GM23338 (cell line): ENCODE measurements at regions not wholly inside any gene's neighbourhood (a gene's known extent, or its start where the extent isn't known, plus 50 kb on each side); places are given as distances from the start of the nearest gene placed in this dataset.
A peak's percentile ranks its signal among the peaks of the same experiment; 100 is the strongest.

ENCODE experiments used
- ATAC-seq: fragments of 200-7000 bp; cut with Tn5 transposase; 3 replicates; pipeline ENCODE4 v1.9.1; 2020
- DNase-seq: peaks from one replicate; pipeline ENCODE4 v3.0.0-alpha.2; 2015; ENCODE audit warnings: low spot score
- H2AFZ ChIP-seq: fragments of 200-600 bp; sonication (generic); 2 replicates; pipeline ENCODE4 v1.8.0; 2016; ENCODE audit warnings: antibody characterized with exemption, mild to moderate bottlenecking, moderate library complexity
- H3F3A ChIP-seq: fragments of 200-600 bp; sonication (generic); replicated peaks from 2 replicates; pipeline ENCODE4 v1.8.0; 2017; ENCODE audit warnings: antibody characterized with exemption, mixed run types, low read depth
- H3K27ac ChIP-seq: fragments of 200-600 bp; sonication (generic); 2 replicates; pipeline ENCODE4 v1.6.1; 2016; ENCODE audit warnings: low read depth
- H3K27me3 ChIP-seq: fragments of 200-600 bp; sonication (generic); 2 replicates; pipeline ENCODE4 v1.8.0; 2016; ENCODE audit warnings: mild to moderate bottlenecking, mixed run types, moderate library complexity; ENCODE audit not compliant: insufficient read depth
- H3K36me3 ChIP-seq: fragments of 200-600 bp; sonication (generic); 2 replicates; pipeline ENCODE4 v1.8.0; 2016; ENCODE audit warnings: mild to moderate bottlenecking; ENCODE audit not compliant: insufficient read depth
- H3K4me1 ChIP-seq: fragments of 200-600 bp; sonication (generic); 2 replicates; pipeline ENCODE4 v1.8.0; 2016; ENCODE audit warnings: mild to moderate bottlenecking, moderate library complexity; ENCODE audit not compliant: insufficient read depth
- H3K4me2 ChIP-seq: fragments of 200-600 bp; sonication (generic); 2 replicates; pipeline ENCODE4 v1.7.1; 2017; ENCODE audit warnings: mixed run types
- H3K4me3 ChIP-seq: fragments of 200-600 bp; sonication (generic); 2 replicates; pipeline ENCODE4 v1.6.1; 2016; ENCODE audit warnings: mixed run types
- H3K79me2 ChIP-seq: fragments of 200-600 bp; sonication (generic); replicated peaks from 2 replicates; pipeline ENCODE4 v1.8.0; 2017; ENCODE audit warnings: mild to moderate bottlenecking; ENCODE audit not compliant: insufficient read depth
- H3K9me2 ChIP-seq: fragments of 200-600 bp; sonication (generic); 2 replicates; pipeline ENCODE4 v1.8.0; 2017; ENCODE audit not compliant: insufficient read depth
- H4K20me1 ChIP-seq: fragments of 200-600 bp; sonication (generic); replicated peaks from 2 replicates; pipeline ENCODE4 v1.8.0; 2017; ENCODE audit warnings: mild to moderate bottlenecking; ENCODE audit not compliant: insufficient read depth
- H3K27ac Mint-ChIP-seq: 2 replicates; pipeline ENCODE4 v1.8.0; 2020; ENCODE audit warnings: inconsistent platforms, mild to moderate bottlenecking, moderate library complexity, mixed read lengths
- H3K27me3 Mint-ChIP-seq: 3 replicates; pipeline ENCODE4 v1.8.0; 2022; ENCODE audit warnings: low read depth, mild to moderate bottlenecking, moderate library complexity, mixed read lengths, inconsistent platforms; ENCODE audit not compliant: insufficient read depth, poor library complexity
- H3K36me3 Mint-ChIP-seq: 3 replicates; pipeline ENCODE4 v1.8.0; 2021; ENCODE audit warnings: low read depth, mild to moderate bottlenecking, inconsistent platforms, moderate library complexity, mixed read lengths
- H3K4me1 Mint-ChIP-seq: 3 replicates; pipeline ENCODE4 v1.8.0; 2020; ENCODE audit warnings: mild to moderate bottlenecking, inconsistent platforms, mixed read lengths
- H3K4me3 Mint-ChIP-seq: 3 replicates; pipeline ENCODE4 v1.8.0; 2021; ENCODE audit warnings: moderate library complexity, mild to moderate bottlenecking, inconsistent platforms, mixed read lengths
- H3K9me3 Mint-ChIP-seq: 3 replicates; pipeline ENCODE4 v1.8.0; 2020; ENCODE audit warnings: moderate library complexity, mild to moderate bottlenecking, inconsistent platforms, mixed read lengths
- CREB1 ChIP-seq: fragments of 250-450 bp; sonication (Bioruptor Pico); IDR thresholded peaks from 2 replicates; pipeline ENCODE4 v1.5.0; 2020; ENCODE audit warnings: low read depth, mild to moderate bottlenecking, moderate library complexity
- EZH2 ChIP-seq: fragments of 200-600 bp; sonication (generic); IDR thresholded peaks from one replicate; pipeline ENCODE4 v1.8.0; 2017; ENCODE audit warnings: antibody characterized with exemption, mild to moderate bottlenecking, low read depth; ENCODE audit not compliant: unreplicated experiment
- EZH2phosphoT487 ChIP-seq: fragments of 200-600 bp; sonication (generic); IDR thresholded peaks from one replicate; pipeline ENCODE4 v1.8.1; 2018; ENCODE audit warnings: antibody characterized with exemption; ENCODE audit not compliant: unreplicated experiment
- STAT1 ChIP-seq: IDR thresholded peaks from one replicate; pipeline ENCODE4 v1.6.1; 2016; ENCODE audit warnings: antibody characterized with exemption; ENCODE audit not compliant: unreplicated experiment
- ZNF114 ChIP-seq: fragments of 250-450 bp; sonication (Bioruptor Pico); IDR thresholded peaks from 2 replicates; pipeline ENCODE4 v1.5.0; 2020; ENCODE audit warnings: mild to moderate bottlenecking, moderate library complexity
- ZNF331 ChIP-seq: fragments of 250-450 bp; sonication (Bioruptor Pico); IDR thresholded peaks from 2 replicates; pipeline ENCODE4 v1.5.0; 2020; ENCODE audit warnings: low read depth, mild to moderate bottlenecking, moderate library complexity
- TF ChIP-seq, protein P1 (sequence below): IDR thresholded peaks from 2 replicates; pipeline ENCODE4 v1.6.1; 2016; ENCODE audit warnings: antibody characterized with exemption
- TF ChIP-seq, protein P2 (sequence below): IDR thresholded peaks from one replicate; pipeline ENCODE4 v1.6.1; 2018; ENCODE audit warnings: antibody characterized with exemption; ENCODE audit not compliant: unreplicated experiment

DNA sequence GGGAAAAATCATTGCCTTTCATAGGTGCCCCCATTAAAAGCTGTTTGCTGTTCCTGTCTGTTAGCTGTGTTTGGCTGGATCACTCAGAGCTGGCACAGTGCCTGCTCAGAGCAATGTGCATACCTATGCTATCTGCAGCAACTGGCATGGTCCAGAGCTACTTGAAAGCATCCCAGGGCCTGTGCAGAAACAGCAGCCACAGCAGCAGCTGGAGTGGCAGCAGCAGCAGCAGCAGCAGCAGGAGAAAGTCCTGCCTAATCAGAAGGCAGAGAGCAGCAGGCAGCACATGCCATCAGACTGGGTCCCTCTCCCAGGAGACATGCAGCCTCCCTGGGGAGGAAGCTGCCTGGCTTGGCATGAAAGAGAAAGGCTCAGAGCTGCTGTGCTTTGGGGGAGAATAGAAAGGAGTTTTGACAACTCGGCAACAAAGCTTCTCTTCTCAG, 243.8 kb upstream of the WWC1 start:
- Mint-ChIP-seq H3K4me1 (peaks cover 26% of the 10 kb centered on the region), H3K36me3 (no peaks in the 10 kb centered on the region), H3K9me3 (no peaks in the 10 kb centered on the region), H3K27ac (peak overlapping the region; percentile 47; the same call in 1 of the 2 replicates), H3K27me3 (peaks cover 3% of the 10 kb centered on the region), H3K4me3 (no peak overlapping the region; the same call in 2 of the 3 replicates)
- H3K9me2 ChIP-seq, result no peaks in the 10 kb centered on the region
- peaks cover 9% of the 10 kb centered on the region for H3K4me1 ChIP-seq
- H4K20me1 ChIP-seq, result no peaks in the 10 kb centered on the region
- H3K79me2 ChIP-seq, result no peaks in the 10 kb centered on the region
- H3K27ac ChIP-seq, result no peak overlapping the region
- 0 out of 2 replicates have a peak, but pooled peaks cover 3% of the 10 kb centered on the region for H3F3A ChIP-seq
- no peaks in the 10 kb centered on the region for H3K36me3 ChIP-seq
- ATAC-seq (peak; percentile 74), DNase-seq (peak; percentile 24)
- H3K27me3 ChIP-seq, result no peaks in the 10 kb centered on the region
- H3K4me2 ChIP-seq, result peak overlapping the region; percentile 11; the same call in 1 of the 2 replicates
- H3K4me3 ChIP-seq, result no peak overlapping the region
- H2AFZ ChIP-seq, result no peak overlapping the region
- no peak for TF ChIP-seq ZNF331 (CRISPR knock-in tag)
- TF ChIP-seq, protein P1, sequence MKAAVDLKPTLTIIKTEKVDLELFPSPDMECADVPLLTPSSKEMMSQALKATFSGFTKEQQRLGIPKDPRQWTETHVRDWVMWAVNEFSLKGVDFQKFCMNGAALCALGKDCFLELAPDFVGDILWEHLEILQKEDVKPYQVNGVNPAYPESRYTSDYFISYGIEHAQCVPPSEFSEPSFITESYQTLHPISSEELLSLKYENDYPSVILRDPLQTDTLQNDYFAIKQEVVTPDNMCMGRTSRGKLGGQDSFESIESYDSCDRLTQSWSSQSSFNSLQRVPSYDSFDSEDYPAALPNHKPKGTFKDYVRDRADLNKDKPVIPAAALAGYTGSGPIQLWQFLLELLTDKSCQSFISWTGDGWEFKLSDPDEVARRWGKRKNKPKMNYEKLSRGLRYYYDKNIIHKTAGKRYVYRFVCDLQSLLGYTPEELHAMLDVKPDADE, result no peak
- TF ChIP-seq ZNF114, result no peak
- TF ChIP-seq STAT1, result no peak
- TF ChIP-seq, protein P2, sequence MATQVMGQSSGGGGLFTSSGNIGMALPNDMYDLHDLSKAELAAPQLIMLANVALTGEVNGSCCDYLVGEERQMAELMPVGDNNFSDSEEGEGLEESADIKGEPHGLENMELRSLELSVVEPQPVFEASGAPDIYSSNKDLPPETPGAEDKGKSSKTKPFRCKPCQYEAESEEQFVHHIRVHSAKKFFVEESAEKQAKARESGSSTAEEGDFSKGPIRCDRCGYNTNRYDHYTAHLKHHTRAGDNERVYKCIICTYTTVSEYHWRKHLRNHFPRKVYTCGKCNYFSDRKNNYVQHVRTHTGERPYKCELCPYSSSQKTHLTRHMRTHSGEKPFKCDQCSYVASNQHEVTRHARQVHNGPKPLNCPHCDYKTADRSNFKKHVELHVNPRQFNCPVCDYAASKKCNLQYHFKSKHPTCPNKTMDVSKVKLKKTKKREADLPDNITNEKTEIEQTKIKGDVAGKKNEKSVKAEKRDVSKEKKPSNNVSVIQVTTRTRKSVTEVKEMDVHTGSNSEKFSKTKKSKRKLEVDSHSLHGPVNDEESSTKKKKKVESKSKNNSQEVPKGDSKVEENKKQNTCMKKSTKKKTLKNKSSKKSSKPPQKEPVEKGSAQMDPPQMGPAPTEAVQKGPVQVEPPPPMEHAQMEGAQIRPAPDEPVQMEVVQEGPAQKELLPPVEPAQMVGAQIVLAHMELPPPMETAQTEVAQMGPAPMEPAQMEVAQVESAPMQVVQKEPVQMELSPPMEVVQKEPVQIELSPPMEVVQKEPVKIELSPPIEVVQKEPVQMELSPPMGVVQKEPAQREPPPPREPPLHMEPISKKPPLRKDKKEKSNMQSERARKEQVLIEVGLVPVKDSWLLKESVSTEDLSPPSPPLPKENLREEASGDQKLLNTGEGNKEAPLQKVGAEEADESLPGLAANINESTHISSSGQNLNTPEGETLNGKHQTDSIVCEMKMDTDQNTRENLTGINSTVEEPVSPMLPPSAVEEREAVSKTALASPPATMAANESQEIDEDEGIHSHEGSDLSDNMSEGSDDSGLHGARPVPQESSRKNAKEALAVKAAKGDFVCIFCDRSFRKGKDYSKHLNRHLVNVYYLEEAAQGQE, result no peak
- no peak for TF ChIP-seq EZH2phosphoT487
- no peak for TF ChIP-seq CREB1

DNA sequence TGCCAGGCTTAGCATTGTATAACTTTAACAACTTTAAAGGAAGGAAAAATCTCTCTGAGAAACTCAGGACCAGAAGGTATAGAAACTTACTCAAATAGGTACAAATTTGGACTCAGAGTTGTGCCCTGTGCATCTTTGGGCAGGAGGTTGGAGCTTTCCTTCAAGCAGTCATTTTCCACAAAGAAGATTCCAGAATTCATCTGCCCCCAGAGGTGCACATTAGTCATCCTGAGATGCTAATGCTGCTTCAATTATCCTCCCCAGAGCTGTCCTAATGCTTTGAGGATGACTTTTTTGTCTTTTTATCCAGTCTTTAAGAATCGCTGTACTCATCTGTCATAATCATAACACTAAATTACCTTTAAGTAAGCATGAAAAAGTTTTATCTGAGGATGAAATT, 243.0 kb upstream of the WWC1 start:
- Mint-ChIP-seq H3K9me3 (no peaks in the 10 kb centered on the region), H3K27me3 (peaks cover 3% of the 10 kb centered on the region), H3K36me3 (no peaks in the 10 kb centered on the region), H3K27ac (no peak overlapping the region), H3K4me1 (peaks cover 26% of the 10 kb centered on the region), H3K4me3 (no peak overlapping the region)
- H4K20me1 ChIP-seq, result no peaks in the 10 kb centered on the region
- TF ChIP-seq EZH2 (no peak), ZNF114 (no peak)
- no peak for ATAC-seq
- no peak overlapping the region for H2AFZ ChIP-seq
- no peaks in the 10 kb centered on the region for H3K27me3 ChIP-seq
- H3K4me1 ChIP-seq, result peaks cover 9% of the 10 kb centered on the region
- H3K36me3 ChIP-seq, result no peaks in the 10 kb centered on the region
- no peaks in the 10 kb centered on the region for H3K9me2 ChIP-seq
- H3K27ac ChIP-seq, result no peak overlapping the region
- no peaks in the 10 kb centered on the region for H3K79me2 ChIP-seq
- peak overlapping the region; percentile 11; the same call in 1 of the 2 replicates for H3K4me2 ChIP-seq
- H3F3A ChIP-seq, result 0 out of 2 replicates have a peak, but pooled peaks cover 3% of the 10 kb centered on the region
- no peak overlapping the region for H3K4me3 ChIP-seq
- no peak for DNase-seq
